Left ventricle myocardium inferior (tissue), 1 donor: ENCODE measurements at regions not wholly inside any gene's neighbourhood (a gene's known extent, or its start where the extent isn't known, plus 50 kb on each side); places are given as distances from the start of the nearest gene placed in this dataset.

Experiments used
- DNase-seq: peaks from one replicate; pipeline ENCODE4 v3.0.0-alpha.2; 2020
- H3K27ac ChIP-seq: fragments of 200-600 bp; replicated peaks from 2 replicates; pipeline ENCODE4 v1.8.0; 2021
- H3K27me3 ChIP-seq: fragments of 200-600 bp; 2 replicates; pipeline ENCODE4 v1.8.0; 2021; ENCODE audit warnings: low read depth
- H3K36me3 ChIP-seq: fragments of 200-600 bp; 2 replicates; pipeline ENCODE4 v1.8.0; 2021
- H3K4me1 ChIP-seq: fragments of 200-600 bp; 2 replicates; pipeline ENCODE4 v1.8.0; 2021
- H3K4me3 ChIP-seq: fragments of 200-600 bp; 2 replicates; pipeline ENCODE4 v1.8.0; 2021; ENCODE audit warnings: mild to moderate bottlenecking, moderate library complexity
- H3K9me3 ChIP-seq: fragments of 200-600 bp; replicated peaks from 2 replicates; pipeline ENCODE4 v1.8.0; 2021
- intact Hi-C: fragments of 100-400 bp; cut with micrococcal nuclease; formaldehyde crosslinking; loops from one replicate; pipeline ENCODE4 v1.11.0; 2022
- TF ChIP-seq, protein P1 (sequence below): fragments of 200-600 bp; IDR thresholded peaks from 2 replicates; pipeline ENCODE4 v1.8.0; 2021; ENCODE audit warnings: antibody characterized with exemption, mild to moderate bottlenecking, borderline replicate concordance
- donor health status: DM: no; HTN: yes; CAD: no; lungs with severe emphysema.

- intact Hi-C loops = no loop called here
- Histone ChIP-seq H3K27ac (no peak overlapping the region), H3K4me1 (no peaks in the 10 kb centered on the region), H3K27me3 (no peaks in the 10 kb centered on the region), H3K9me3 (no peaks in the 10 kb centered on the region), H3K4me3 (no peak overlapping the region), H3K36me3 (no peaks in the 10 kb centered on the region)
- no peak for DNase-seq
- TF ChIP-seq, protein P1, sequence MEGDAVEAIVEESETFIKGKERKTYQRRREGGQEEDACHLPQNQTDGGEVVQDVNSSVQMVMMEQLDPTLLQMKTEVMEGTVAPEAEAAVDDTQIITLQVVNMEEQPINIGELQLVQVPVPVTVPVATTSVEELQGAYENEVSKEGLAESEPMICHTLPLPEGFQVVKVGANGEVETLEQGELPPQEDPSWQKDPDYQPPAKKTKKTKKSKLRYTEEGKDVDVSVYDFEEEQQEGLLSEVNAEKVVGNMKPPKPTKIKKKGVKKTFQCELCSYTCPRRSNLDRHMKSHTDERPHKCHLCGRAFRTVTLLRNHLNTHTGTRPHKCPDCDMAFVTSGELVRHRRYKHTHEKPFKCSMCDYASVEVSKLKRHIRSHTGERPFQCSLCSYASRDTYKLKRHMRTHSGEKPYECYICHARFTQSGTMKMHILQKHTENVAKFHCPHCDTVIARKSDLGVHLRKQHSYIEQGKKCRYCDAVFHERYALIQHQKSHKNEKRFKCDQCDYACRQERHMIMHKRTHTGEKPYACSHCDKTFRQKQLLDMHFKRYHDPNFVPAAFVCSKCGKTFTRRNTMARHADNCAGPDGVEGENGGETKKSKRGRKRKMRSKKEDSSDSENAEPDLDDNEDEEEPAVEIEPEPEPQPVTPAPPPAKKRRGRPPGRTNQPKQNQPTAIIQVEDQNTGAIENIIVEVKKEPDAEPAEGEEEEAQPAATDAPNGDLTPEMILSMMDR = no peak
Observed at GRCh38 chrX:20670611-20671010, 403.9 kb upstream of the RPS6KA3 start.

DNA sequence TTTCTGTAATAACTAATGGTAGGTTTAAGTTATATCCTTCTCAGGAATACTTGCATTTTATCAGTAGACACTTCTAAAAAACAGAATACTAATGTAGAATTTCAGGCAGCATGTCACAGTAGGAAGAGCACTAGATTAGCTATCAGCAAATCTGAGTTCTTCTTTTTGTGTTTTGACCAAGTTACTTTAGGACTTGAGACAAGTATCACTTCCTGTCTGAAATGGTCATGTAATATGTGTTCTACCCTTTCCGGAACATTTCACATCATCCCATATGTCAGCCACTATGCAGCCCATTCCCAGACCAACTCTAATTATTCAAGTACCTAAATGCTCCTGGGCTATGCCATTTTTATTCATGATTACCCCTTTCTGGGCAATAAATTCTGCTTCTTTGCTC lies 401.8 kb upstream of the RPS6KA3 start:
- Histone ChIP-seq H3K9me3 (no peaks in the 10 kb centered on the region), H3K27ac (no peak overlapping the region), H3K4me1 (no peaks in the 10 kb centered on the region), H3K27me3 (no peaks in the 10 kb centered on the region), H3K36me3 (no peaks in the 10 kb centered on the region), H3K4me3 (no peak overlapping the region)
- intact Hi-C loops = no loop called here
- DNase-seq = no peak
- TF ChIP-seq, protein P1 = no peak

DNA sequence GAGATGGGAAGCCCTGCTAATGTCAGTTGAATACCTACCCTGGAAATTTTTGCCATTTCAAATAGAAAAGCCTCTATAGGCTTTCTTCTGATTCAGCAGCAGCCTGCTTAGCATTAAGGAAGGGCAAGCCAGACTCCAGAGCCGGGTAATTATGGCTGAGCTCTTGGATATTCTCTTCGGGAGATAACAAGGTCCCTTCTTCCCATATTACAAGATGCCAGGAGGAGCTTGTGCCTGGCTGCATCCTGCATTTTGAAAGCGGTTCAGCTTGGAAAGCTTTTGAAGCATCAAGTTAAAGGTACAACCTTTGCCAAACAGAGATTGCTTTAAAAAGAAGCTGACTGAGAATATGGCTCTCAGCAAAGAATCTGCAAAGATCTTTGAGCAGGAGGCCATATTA lies 399.6 kb upstream of the RPS6KA3 start:
- H3K36me3 ChIP-seq = no peaks in the 10 kb centered on the region
- H3K27ac ChIP-seq = no peak overlapping the region
- no peaks in the 10 kb centered on the region for H3K27me3 ChIP-seq
- H3K4me3 ChIP-seq = no peak overlapping the region
- TF ChIP-seq, protein P1 = no peak
- no peaks in the 10 kb centered on the region for H3K4me1 ChIP-seq
- H3K9me3 ChIP-seq = no peaks in the 10 kb centered on the region
- intact Hi-C loops = no loop called here
- no peak for DNase-seq

DNA sequence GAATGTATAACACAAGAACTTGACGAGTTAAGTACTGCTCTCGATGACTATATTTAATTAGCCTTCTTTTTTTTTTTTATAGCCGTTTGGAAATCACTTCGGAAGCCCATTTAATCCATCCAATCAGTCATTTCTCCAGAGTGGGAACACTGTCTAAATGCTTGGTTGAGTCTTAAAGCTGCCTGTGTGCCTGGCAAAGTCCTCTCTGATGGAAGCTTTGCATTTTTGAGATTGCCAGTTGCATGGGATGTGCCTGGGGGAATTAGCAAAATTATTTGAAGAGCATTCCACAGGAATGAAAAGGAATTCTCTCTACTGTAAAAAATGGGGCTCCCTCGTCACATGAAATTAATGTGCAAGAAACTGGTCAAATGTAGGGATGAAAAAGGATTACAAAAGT lies 398.8 kb upstream of the RPS6KA3 start:
- Histone ChIP-seq H3K36me3 (no peaks in the 10 kb centered on the region), H3K4me1 (no peaks in the 10 kb centered on the region), H3K27me3 (no peaks in the 10 kb centered on the region), H3K4me3 (no peak overlapping the region), H3K27ac (no peak overlapping the region), H3K9me3 (no peaks in the 10 kb centered on the region)
- intact Hi-C loops = no loop called here
- DNase-seq = no peak
- TF ChIP-seq, protein P1 = no peak

GRCh38 chrX:20664774-20665173 lies 398.1 kb upstream of the RPS6KA3 start:
- Histone ChIP-seq H3K27me3 (no peaks in the 10 kb centered on the region), H3K27ac (no peak overlapping the region), H3K36me3 (no peaks in the 10 kb centered on the region), H3K4me1 (no peaks in the 10 kb centered on the region), H3K4me3 (no peak overlapping the region), H3K9me3 (no peaks in the 10 kb centered on the region)
- TF ChIP-seq, protein P1 = no peak
- no peak for DNase-seq
- intact Hi-C loops = no loop called here

DNA sequence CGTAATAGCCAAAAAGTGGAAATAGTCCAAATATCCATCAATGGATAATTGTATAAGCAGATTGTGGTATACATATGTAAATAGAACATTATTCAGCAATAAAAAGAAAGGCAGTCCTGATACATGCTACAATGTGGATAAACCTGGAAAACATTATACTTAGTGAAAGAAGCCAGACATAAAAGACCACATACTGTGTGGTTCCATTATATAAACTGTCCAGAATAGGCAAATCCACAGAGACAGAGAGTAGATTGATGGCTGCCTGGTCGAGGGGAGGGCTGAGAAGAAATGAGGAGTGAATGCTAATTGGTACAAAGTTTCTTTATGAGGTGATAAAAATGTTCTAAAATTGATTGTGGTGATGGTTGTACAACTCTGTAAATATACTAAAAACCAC lies 397.4 kb upstream of the RPS6KA3 start:
- Histone ChIP-seq H3K27ac (no peak overlapping the region), H3K9me3 (no peaks in the 10 kb centered on the region), H3K27me3 (no peaks in the 10 kb centered on the region), H3K4me1 (no peaks in the 10 kb centered on the region), H3K36me3 (no peaks in the 10 kb centered on the region), H3K4me3 (no peak overlapping the region)
- TF ChIP-seq, protein P1 = no peak
- intact Hi-C loops = no loop called here
- DNase-seq = no peak
